Skeletal muscle satellite cell (primary cell): ENCODE measurements at regions not wholly inside any gene's neighbourhood (a gene's known extent, or its start where the extent isn't known, plus 50 kb on each side); places are given as distances from the start of the nearest gene placed in this dataset.

ENCODE experiments used
- H3K27me3 ChIP-seq: 2 replicates; pipeline ENCODE4 v1.7.0; 2013; ENCODE audit warnings: low read length; ENCODE audit not compliant: control insufficient read depth, insufficient read depth
- H3K36me3 ChIP-seq: 2 replicates; pipeline ENCODE4 v1.7.0; 2013; ENCODE audit warnings: mild to moderate bottlenecking, control low read depth, low read length; ENCODE audit not compliant: insufficient read depth
- H3K4me1 ChIP-seq: 2 replicates; pipeline ENCODE4 v1.7.0; 2013; ENCODE audit warnings: low read length; ENCODE audit not compliant: control insufficient read depth, insufficient read depth
- H3K4me2 ChIP-seq: 2 replicates; pipeline ENCODE4 v1.7.0; 2013; ENCODE audit warnings: mild to moderate bottlenecking, low read length
- H3K4me3 ChIP-seq: 2 replicates; pipeline ENCODE4 v1.7.0; 2013; ENCODE audit warnings: low read length
- H3K9ac ChIP-seq: 2 replicates; pipeline ENCODE4 v1.7.0; 2013; ENCODE audit warnings: mild to moderate bottlenecking, low read depth, low read length, moderate library complexity
- H3K9me3 ChIP-seq: replicated peaks from 2 replicates; pipeline ENCODE4 v1.7.0; 2013; ENCODE audit warnings: mild to moderate bottlenecking, control low read depth, low read length

- no peak overlapping the region for H3K9ac ChIP-seq
- H3K4me2 ChIP-seq, result no peak overlapping the region
- H3K4me3 ChIP-seq, result no peak overlapping the region
- peaks cover 16% of the 10 kb centered on the region for H3K4me1 ChIP-seq
- H3K9me3 ChIP-seq, result no peaks in the 10 kb centered on the region
- H3K36me3 ChIP-seq, result no peaks in the 10 kb centered on the region
- H3K27me3 ChIP-seq, result no peaks in the 10 kb centered on the region
Measured at GRCh38 chr3:30269751-30270445, 336.5 kb upstream of the TGFBR2 start.

- Histone ChIP-seq H3K9ac (no peak overlapping the region), H3K9me3 (no peaks in the 10 kb centered on the region), H3K36me3 (no peaks in the 10 kb centered on the region), H3K27me3 (no peaks in the 10 kb centered on the region), H3K4me2 (no peak overlapping the region), H3K4me3 (no peak overlapping the region), H3K4me1 (peaks cover 16% of the 10 kb centered on the region)
Measured at GRCh38 chr3:30271781-30272180, 334.6 kb upstream of the TGFBR2 start.

GRCh38 chr3:30273304-30274072 lies 332.9 kb upstream of the TGFBR2 start:
- Histone ChIP-seq H3K9me3 (no peaks in the 10 kb centered on the region), H3K27me3 (no peaks in the 10 kb centered on the region), H3K4me2 (no peak overlapping the region), H3K4me3 (no peak overlapping the region), H3K9ac (no peak overlapping the region), H3K4me1 (peaks cover 16% of the 10 kb centered on the region), H3K36me3 (no peaks in the 10 kb centered on the region)

- no peaks in the 10 kb centered on the region for H3K27me3 ChIP-seq
Measured at GRCh38 chr3:30277494-30277893, 328.9 kb upstream of the TGFBR2 start.

GRCh38 chr3:30281526-30281925 lies 324.9 kb upstream of the TGFBR2 start:
- no peak overlapping the region for H3K4me3 ChIP-seq
- H3K27me3 ChIP-seq, result no peaks in the 10 kb centered on the region
- no peaks in the 10 kb centered on the region for H3K36me3 ChIP-seq
- peak overlapping the region; percentile 65 for H3K9ac ChIP-seq
- no peak overlapping the region for H3K4me2 ChIP-seq
- no peaks in the 10 kb centered on the region for H3K9me3 ChIP-seq
- H3K4me1 ChIP-seq, result peaks cover 43% of the 10 kb centered on the region

More at GRCh38 chr3:30277494-30277893, 328.9 kb upstream of the TGFBR2 start:
- no peak overlapping the region for H3K4me3 ChIP-seq
- no peak overlapping the region for H3K4me2 ChIP-seq
- H3K36me3 ChIP-seq, result no peaks in the 10 kb centered on the region
- H3K9ac ChIP-seq, result no peak overlapping the region
- peaks cover 26% of the 10 kb centered on the region for H3K4me1 ChIP-seq
- no peaks in the 10 kb centered on the region for H3K9me3 ChIP-seq

GRCh38 chr3:30282154-30282696 lies 324.2 kb upstream of the TGFBR2 start:
- H3K27me3 ChIP-seq, result no peaks in the 10 kb centered on the region
- H3K4me3 ChIP-seq, result peak overlapping the region; percentile 31
- H3K4me1 ChIP-seq, result peaks cover 50% of the 10 kb centered on the region
- H3K36me3 ChIP-seq, result no peaks in the 10 kb centered on the region
- H3K4me2 ChIP-seq, result peak overlapping the region; percentile 67
- H3K9ac ChIP-seq, result peak overlapping the region; percentile 65
- H3K9me3 ChIP-seq, result no peaks in the 10 kb centered on the region

GRCh38 chr3:30285188-30286006 lies 321.0 kb upstream of the TGFBR2 start:
- peaks cover 67% of the 10 kb centered on the region for H3K4me1 ChIP-seq
- H3K36me3 ChIP-seq, result no peaks in the 10 kb centered on the region
- H3K4me3 ChIP-seq, result no peak overlapping the region
- H3K9me3 ChIP-seq, result no peaks in the 10 kb centered on the region
- no peaks in the 10 kb centered on the region for H3K27me3 ChIP-seq
- peak overlapping the region; percentile 30 for H3K9ac ChIP-seq
- peak overlapping the region; percentile 24 for H3K4me2 ChIP-seq

- H3K27me3 ChIP-seq, result no peaks in the 10 kb centered on the region
- H3K4me2 ChIP-seq, result peak overlapping the region; percentile 62
- H3K4me3 ChIP-seq, result peak overlapping the region; percentile 20
- peaks cover 67% of the 10 kb centered on the region for H3K4me1 ChIP-seq
- H3K9ac ChIP-seq, result peak overlapping the region; percentile 67
- H3K9me3 ChIP-seq, result no peaks in the 10 kb centered on the region
- no peaks in the 10 kb centered on the region for H3K36me3 ChIP-seq
Measured at GRCh38 chr3:30286007-30286669, 320.3 kb upstream of the TGFBR2 start.

GRCh38 chr3:30286811-30287210 lies 319.6 kb upstream of the TGFBR2 start:
- Histone ChIP-seq H3K4me3 (peak overlapping the region; percentile 20), H3K27me3 (no peaks in the 10 kb centered on the region), H3K9ac (peak overlapping the region; percentile 67), H3K4me1 (peaks cover 62% of the 10 kb centered on the region), H3K4me2 (peak overlapping the region; percentile 62), H3K9me3 (no peaks in the 10 kb centered on the region), H3K36me3 (no peaks in the 10 kb centered on the region)

GRCh38 chr3:30288830-30289229 lies 317.6 kb upstream of the TGFBR2 start:
- Histone ChIP-seq H3K9me3 (no peaks in the 10 kb centered on the region), H3K9ac (no peak overlapping the region), H3K4me1 (peaks cover 63% of the 10 kb centered on the region), H3K36me3 (no peaks in the 10 kb centered on the region), H3K4me3 (no peak overlapping the region), H3K4me2 (no peak overlapping the region), H3K27me3 (no peaks in the 10 kb centered on the region)

GRCh38 chr3:30289324-30289723 lies 317.1 kb upstream of the TGFBR2 start:
- no peaks in the 10 kb centered on the region for H3K9me3 ChIP-seq
- H3K27me3 ChIP-seq, result no peaks in the 10 kb centered on the region
- no peak overlapping the region for H3K9ac ChIP-seq
- no peaks in the 10 kb centered on the region for H3K36me3 ChIP-seq
- H3K4me2 ChIP-seq, result no peak overlapping the region
- peaks cover 65% of the 10 kb centered on the region for H3K4me1 ChIP-seq
- no peak overlapping the region for H3K4me3 ChIP-seq
